GM21723 (cell line): ENCODE measurements at regions not wholly inside any gene's neighbourhood (a gene's known extent, or its start where the extent isn't known, plus 50 kb on each side); places are given as distances from the start of the nearest gene placed in this dataset.

Experiments
- ATAC-seq: cut with Tn5 transposase; IDR thresholded peaks from one replicate; pipeline ENCODE4 v1.9.1; 2021; ENCODE audit warnings: mild to moderate bottlenecking, moderate library complexity; ENCODE audit not compliant: unreplicated experiment

- ATAC-seq = no peak
These were observed 57.8 kb downstream of the PRLHR start for GRCh38 chr10:118537623-118538022.

- ATAC-seq = no peak
These were observed 61.3 kb downstream of the PRLHR start for GRCh38 chr10:118534136-118534535.

- no peak for ATAC-seq
These were observed 64.2 kb downstream of the PRLHR start for GRCh38 chr10:118531105-118531852.

GRCh38 chr10:118528426-118528825 lies 67.0 kb downstream of the PRLHR start:
- ATAC-seq = no peak

- no peak for ATAC-seq
These were observed 71.7 kb downstream of the PRLHR start for GRCh38 chr10:118523775-118524174.

- ATAC-seq = no peak
These were observed 72.5 kb downstream of the PRLHR start for GRCh38 chr10:118522791-118523498.

- no peak for ATAC-seq
These were observed 73.9 kb downstream of the PRLHR start for GRCh38 chr10:118521415-118522117.

- ATAC-seq = no peak
These were observed 75.2 kb downstream of the PRLHR start for GRCh38 chr10:118520116-118520742.

GRCh38 chr10:118518095-118518494 lies 77.4 kb downstream of the PRLHR start:
- no peak for ATAC-seq

GRCh38 chr10:118516716-118517115 lies 78.7 kb downstream of the PRLHR start:
- no peak for ATAC-seq

- no peak for ATAC-seq
These were observed 82.3 kb downstream of the PRLHR start for GRCh38 chr10:118513174-118513573.

- ATAC-seq = no peak
These were observed 83.7 kb downstream of the PRLHR start for GRCh38 chr10:118511711-118512110.

- ATAC-seq = no peak
These were observed 86.6 kb downstream of the PRLHR start for GRCh38 chr10:118508863-118509262.

- ATAC-seq = no peak
These were observed 87.1 kb downstream of the PRLHR start for GRCh38 chr10:118508355-118508754.

GRCh38 chr10:118506671-118507590 lies 88.5 kb downstream of the PRLHR start:
- no peak for ATAC-seq

- ATAC-seq = no peak
These were observed 90.1 kb downstream of the PRLHR start for GRCh38 chr10:118505363-118505762.

- ATAC-seq = no peak
These were observed 90.8 kb downstream of the PRLHR start for GRCh38 chr10:118504467-118505205.

GRCh38 chr10:118504044-118504443 lies 91.4 kb downstream of the PRLHR start:
- no peak for ATAC-seq

GRCh38 chr10:118503192-118503591 lies 92.3 kb downstream of the PRLHR start:
- no peak for ATAC-seq
